ENCODE measurements at regions not wholly inside any gene's neighbourhood (a gene's known extent, or its start where the extent isn't known, plus 50 kb on each side); places are given as distances from the start of the nearest gene placed in this dataset.

- TF ChIP-seq YY1 (IDR thresholded peaks at IDR 0.05; ENCODE audit: insufficient read depth, insufficient read length) (no peak), ZNF274 (IDR thresholded peaks at IDR 0.05; ENCODE audit: low read depth, low read length) (no peak)
These were observed 843.0 kb downstream of the METTL15 start for GRCh38 chr11:28951191-28951590.

All from NT2/D1 (cell line).